ENCODE measurements at regions not wholly inside any gene's neighbourhood (a gene's known extent, or its start where the extent isn't known, plus 50 kb on each side); places are given as distances from the start of the nearest gene placed in this dataset.

DNA sequence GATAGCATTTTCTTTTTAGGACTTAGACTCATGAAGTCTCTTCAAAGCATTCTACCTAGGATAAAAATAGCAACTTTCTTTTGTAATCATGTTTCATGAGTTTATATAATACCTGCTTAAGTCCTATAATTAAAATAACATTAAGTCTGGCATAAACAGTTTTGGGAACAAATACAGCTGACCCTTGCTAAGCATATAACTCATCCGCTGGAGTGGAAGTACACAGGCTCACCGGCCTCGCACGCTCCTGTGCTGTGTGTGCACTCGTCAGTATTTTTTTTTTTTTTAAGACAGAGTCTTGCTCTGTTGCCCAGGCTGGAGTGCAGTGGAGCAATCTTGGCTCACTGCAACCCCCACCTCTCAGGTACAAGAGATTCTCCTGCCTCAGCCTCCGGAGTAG is 221.8 kb downstream of the ADAMTS15 start:
- intact Hi-C loops (cut with DNase I; ENCODE audit: low total_unique reads) = no loop called here
- 92 to 93% methylated on average over 6 of the region's 6 CpGs for WGBS, 2 donors
- TF ChIP-seq, protein P1, sequence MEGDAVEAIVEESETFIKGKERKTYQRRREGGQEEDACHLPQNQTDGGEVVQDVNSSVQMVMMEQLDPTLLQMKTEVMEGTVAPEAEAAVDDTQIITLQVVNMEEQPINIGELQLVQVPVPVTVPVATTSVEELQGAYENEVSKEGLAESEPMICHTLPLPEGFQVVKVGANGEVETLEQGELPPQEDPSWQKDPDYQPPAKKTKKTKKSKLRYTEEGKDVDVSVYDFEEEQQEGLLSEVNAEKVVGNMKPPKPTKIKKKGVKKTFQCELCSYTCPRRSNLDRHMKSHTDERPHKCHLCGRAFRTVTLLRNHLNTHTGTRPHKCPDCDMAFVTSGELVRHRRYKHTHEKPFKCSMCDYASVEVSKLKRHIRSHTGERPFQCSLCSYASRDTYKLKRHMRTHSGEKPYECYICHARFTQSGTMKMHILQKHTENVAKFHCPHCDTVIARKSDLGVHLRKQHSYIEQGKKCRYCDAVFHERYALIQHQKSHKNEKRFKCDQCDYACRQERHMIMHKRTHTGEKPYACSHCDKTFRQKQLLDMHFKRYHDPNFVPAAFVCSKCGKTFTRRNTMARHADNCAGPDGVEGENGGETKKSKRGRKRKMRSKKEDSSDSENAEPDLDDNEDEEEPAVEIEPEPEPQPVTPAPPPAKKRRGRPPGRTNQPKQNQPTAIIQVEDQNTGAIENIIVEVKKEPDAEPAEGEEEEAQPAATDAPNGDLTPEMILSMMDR (IDR thresholded peaks at IDR 0.05) = no peak
- no peak for TF ChIP-seq POLR2A (IDR thresholded peaks at IDR 0.05)
- no peak for DNase-seq (ENCODE audit: low spot score in 2 of 2)
- H3K4me3 ChIP-seq (ENCODE audit: low read depth, poor library complexity, severe bottlenecking) = no peak overlapping the region

DNA sequence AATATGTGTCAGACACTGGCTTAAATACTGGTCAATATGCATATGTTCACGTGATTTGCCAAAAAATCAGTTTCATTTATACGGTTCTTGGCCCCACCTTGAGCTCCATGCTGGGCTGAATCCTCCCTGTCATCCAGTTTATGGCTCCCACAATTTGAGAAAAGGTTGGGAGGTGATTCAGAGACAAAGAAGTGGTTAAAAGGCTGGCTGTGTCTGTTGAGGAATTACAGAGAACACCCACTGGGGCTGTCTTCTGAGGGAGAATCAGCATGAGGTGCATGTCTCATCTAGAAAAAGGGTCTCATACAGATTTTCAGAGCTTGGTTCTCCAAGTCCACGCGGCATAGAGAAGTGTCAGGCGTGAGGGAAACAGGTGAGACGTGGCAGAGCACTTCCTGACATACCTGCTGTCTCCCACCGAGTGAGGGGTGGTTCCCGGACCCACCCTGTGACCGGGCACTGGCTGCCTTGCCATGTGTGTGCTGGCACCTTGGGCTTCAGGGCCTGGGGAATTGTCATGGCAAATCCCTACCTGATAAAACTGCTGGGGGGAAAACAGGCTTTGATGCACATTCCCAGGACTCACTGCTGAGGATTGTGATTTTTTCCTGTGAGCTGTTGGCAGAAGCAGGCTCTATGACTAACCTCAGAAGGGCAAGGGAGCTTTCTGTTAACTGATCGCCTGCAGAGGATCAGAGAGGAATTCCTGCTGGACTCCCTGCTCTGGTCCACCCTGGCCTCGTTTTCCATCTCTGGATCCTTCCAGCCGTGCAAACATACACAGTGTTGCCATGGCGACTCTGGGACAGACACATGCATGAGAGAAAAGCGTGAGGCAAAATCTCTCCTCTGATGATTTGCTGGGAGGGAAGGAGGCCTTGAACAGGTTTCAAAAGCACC is 223.6 kb downstream of the ADAMTS15 start:
- intact Hi-C loops (cut with DNase I; ENCODE audit: low total_unique reads) = no loop called here
- no peak overlapping the region for H3K4me3 ChIP-seq (ENCODE audit: low read depth, poor library complexity, severe bottlenecking)
- TF ChIP-seq, protein P1 (IDR thresholded peaks at IDR 0.05) = no peak
- no peak for TF ChIP-seq POLR2A (IDR thresholded peaks at IDR 0.05)
- WGBS, 2 donors = 54 to 67% methylated on average over 14 of the region's 14 CpGs
- no peak for DNase-seq (ENCODE audit: low spot score in 2 of 2)

DNA sequence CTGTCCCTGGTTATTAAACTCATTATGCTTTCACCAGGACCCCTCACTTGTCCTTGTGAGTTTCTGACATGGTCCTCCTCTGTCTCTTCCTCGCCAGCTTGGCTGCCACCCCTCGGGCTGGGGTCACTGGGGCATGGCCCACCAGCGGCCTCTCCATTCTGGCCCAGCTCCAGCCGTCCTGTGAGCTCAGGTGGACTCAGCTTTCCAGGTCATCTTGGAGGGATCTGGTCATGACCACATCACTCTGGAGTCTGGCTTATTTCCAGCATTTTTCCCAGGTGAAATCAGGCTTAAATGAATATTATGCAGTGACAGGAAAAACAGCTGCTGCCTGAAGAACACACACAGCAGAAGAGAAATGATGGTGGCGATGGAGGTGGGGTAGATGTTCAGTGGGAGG is 224.5 kb downstream of the ADAMTS15 start:
- TF ChIP-seq, protein P1 (IDR thresholded peaks at IDR 0.05) = no peak
- no peak for TF ChIP-seq POLR2A (IDR thresholded peaks at IDR 0.05)
- DNase-seq (ENCODE audit: low spot score in 2 of 2) = no peak

DNA sequence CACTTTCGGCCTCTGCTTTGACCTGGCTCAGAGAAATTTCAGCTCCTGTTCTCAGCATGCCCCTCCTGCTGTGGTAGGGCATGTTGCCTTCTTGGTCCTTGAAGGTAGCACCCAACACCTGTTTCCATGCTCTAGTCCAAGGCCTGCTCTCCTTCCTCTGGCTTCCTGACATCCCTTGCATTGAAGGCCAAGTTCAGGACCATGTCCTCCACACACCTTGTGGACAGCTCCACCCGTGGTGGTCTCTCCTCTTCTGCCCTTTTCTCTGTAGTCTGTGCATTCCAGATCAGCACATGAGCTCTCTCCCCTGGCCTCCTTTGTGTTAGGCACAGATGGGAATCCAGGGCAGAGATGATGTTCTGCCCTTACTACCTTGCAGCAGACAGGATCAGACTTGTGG is 225.3 kb downstream of the ADAMTS15 start:
- TF ChIP-seq, protein P1 (IDR thresholded peaks at IDR 0.05) = no peak
- TF ChIP-seq POLR2A (IDR thresholded peaks at IDR 0.05) = no peak
- WGBS, 2 donors = 72 to 75% methylated on average over 2 of the region's 2 CpGs
- intact Hi-C loops (cut with DNase I; ENCODE audit: low total_unique reads) = no loop called here
- no peak overlapping the region for H3K4me3 ChIP-seq (ENCODE audit: low read depth, poor library complexity, severe bottlenecking)
- DNase-seq (ENCODE audit: low spot score in 2 of 2) = no peak

More for the DNA sequence above, 224.5 kb downstream of the ADAMTS15 start:
- intact Hi-C loops (cut with DNase I; ENCODE audit: low total_unique reads) = no loop called here
- no peak overlapping the region for H3K4me3 ChIP-seq (ENCODE audit: low read depth, poor library complexity, severe bottlenecking)
- WGBS, 2 donors = 75 to 81% methylated on average over 5 of the region's 5 CpGs

DNA sequence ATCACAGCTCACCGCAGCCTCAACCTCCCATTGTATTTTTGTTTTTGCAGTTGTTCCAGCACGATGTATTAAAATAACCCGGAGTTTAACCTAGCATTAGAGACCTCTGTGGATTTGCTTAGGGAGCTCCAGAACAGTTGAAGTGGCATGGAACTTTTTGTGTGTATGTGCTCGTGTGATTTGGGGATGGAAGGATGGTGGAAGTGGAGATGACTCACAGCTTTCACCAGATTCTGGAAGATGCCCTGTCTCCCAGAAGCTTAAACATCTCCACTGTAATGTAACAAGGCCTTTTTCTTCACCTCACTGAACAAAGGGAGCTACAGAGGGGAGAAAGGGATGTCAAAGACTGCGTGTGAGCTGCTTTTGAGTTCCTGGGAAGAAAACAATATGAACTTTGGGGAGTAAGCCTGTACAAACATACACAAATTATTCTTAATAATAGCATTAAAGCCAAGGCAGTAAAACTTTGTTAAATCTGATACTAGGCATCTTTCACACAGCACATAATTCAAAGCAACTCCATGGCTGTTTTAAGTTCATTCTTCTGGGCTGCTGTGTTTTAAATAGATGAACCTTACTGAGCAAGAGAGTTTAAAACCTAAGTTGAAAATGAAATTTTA is 226.4 kb downstream of the ADAMTS15 start:
- intact Hi-C loops (cut with DNase I; ENCODE audit: low total_unique reads) = no loop called here
- no peak for DNase-seq (ENCODE audit: low spot score in 2 of 2)
- H3K4me3 ChIP-seq (ENCODE audit: low read depth, poor library complexity, severe bottlenecking) = no peak overlapping the region
- 84 to 85% methylated on average over 5 of the region's 5 CpGs for WGBS, 2 donors
- TF ChIP-seq, protein P1 (IDR thresholded peaks at IDR 0.05) = no peak
- no peak for TF ChIP-seq POLR2A (IDR thresholded peaks at IDR 0.05)
